ENCODE measurements at regions not wholly inside any gene's neighbourhood (a gene's known extent, or its start where the extent isn't known, plus 50 kb on each side); places are given as distances from the start of the nearest gene placed in this dataset.

GRCh38 chr13:105207572-105208293 lies 1327.7 kb downstream of the EFNB2 start:
- CTCF ChIA-PET (ENCODE audit: partially characterized antibody): interaction anchor here (1.3 kb wide), 1 partner anchor 45 kb away, joined by 3 read pairs; no protein-coding TSS in a partner anchor
- POLR2A ChIA-PET (ENCODE audit: partially characterized antibody): interaction anchor here (0.5 kb wide), 1 partner anchor 723 kb away, joined by 3 read pairs; no protein-coding TSS in a partner anchor
- H3K36me3 ChIP-seq (ENCODE audit: control insufficient read depth in 2 of 4, insufficient read depth in 4 of 4, low read length in 3 of 4): no peaks in the 10 kb centered on the region

More at GRCh38 chr13:105207572-105208293, 1327.7 kb downstream of the EFNB2 start:
- no peak overlapping the region for H3K4me2 ChIP-seq (ENCODE audit: insufficient read depth in 1 of 2, low read depth in 2 of 2, low read length in 2 of 2)
- WGBS, 2 experiments (ENCODE audit: extremely low coverage in 1 of 2, insufficient coverage in 1 of 2, insufficient read length in 1 of 2, insufficient replicate concordance in 2 of 2, low coverage in 1 of 2, low lambda C conversion rate in 2 of 2, missing lambda C conversion rate in 1 of 2): 90% methylated on average over 4 of the region's 4 CpGs; no CpG with 5 or more reads in 1 of the 2 experiments
- H3K9ac ChIP-seq (replicated peaks in 1 of 4; ENCODE audit: extremely low read depth in 1 of 4, low read depth in 3 of 4, low read length in 3 of 4): no peak overlapping the region
- no peak overlapping the region for H2BK20ac ChIP-seq (ENCODE audit: low read length)
- DNase-seq (ENCODE audit: low read depth in 1 of 2, low spot score in 2 of 2): no peak
- FAIRE-seq: no peak
- no peak overlapping the region for H3K23ac ChIP-seq (ENCODE audit: insufficient read length)
- H3K14ac ChIP-seq (ENCODE audit: insufficient read length): no peak overlapping the region
- no peak overlapping the region for H2AFZ ChIP-seq (ENCODE audit: low read length)
- no peak overlapping the region for H2BK5ac ChIP-seq (ENCODE audit: low read depth, low read length)
- no peak overlapping the region for H3K18ac ChIP-seq (ENCODE audit: extremely low read depth, low read length)
- no peak overlapping the region; the same call in 1 of the 2 replicates for H3K27ac ChIP-seq (ENCODE audit: low read depth, low read length)
- H3K4me1 ChIP-seq (replicated peaks in 1 of 4; ENCODE audit: control insufficient read depth in 3 of 4, insufficient read depth in 4 of 4, low read length in 3 of 4): no peaks in the 10 kb centered on the region
- no peaks in the 10 kb centered on the region for H3K79me2 ChIP-seq (ENCODE audit: control insufficient read depth in 1 of 2, insufficient read depth in 2 of 2, low read length in 2 of 2)
- H3K4me3 ChIP-seq (ENCODE audit: extremely low read depth in 1 of 4, insufficient read depth in 2 of 4, low read depth in 3 of 4, low read length in 4 of 4): no peak overlapping the region
- no peaks in the 10 kb centered on the region for H3K9me3 ChIP-seq (ENCODE audit: insufficient read depth in 2 of 2, low read depth in 1 of 2, low read length in 1 of 2)
- H3K56ac ChIP-seq (replicated peaks; ENCODE audit: insufficient read length, low read depth, low read length): no peak overlapping the region
- no peaks in the 10 kb centered on the region for H4K20me1 ChIP-seq (replicated peaks in 1 of 2; ENCODE audit: control insufficient read depth in 1 of 2, insufficient read depth in 2 of 2, low read length in 2 of 2)
- no peak overlapping the region for H4K8ac ChIP-seq (ENCODE audit: extremely low read depth, insufficient read depth, low read length)
- no peak for TF ChIP-seq CEBPB (IDR thresholded peaks at IDR 0.05; ENCODE audit: low read depth, low read length)
- no peak overlapping the region for H2AK5ac ChIP-seq (ENCODE audit: low read depth, low read length)
- H2BK12ac ChIP-seq (ENCODE audit: low read depth, low read length): no peak overlapping the region
- H2BK15ac ChIP-seq (ENCODE audit: low read length): no peak overlapping the region
- no peak overlapping the region for H3K4ac ChIP-seq (replicated peaks; ENCODE audit: insufficient read length, low read depth, low read length)
- no peak overlapping the region for H2BK120ac ChIP-seq (replicated peaks; ENCODE audit: low read depth, low read length)
- H3K79me1 ChIP-seq (ENCODE audit: low read depth, low read length): no peaks in the 10 kb centered on the region
- H4K91ac ChIP-seq (replicated peaks; ENCODE audit: insufficient read length, low read length): no peak overlapping the region
- H3K27me3 ChIP-seq (replicated peaks in 1 of 4; ENCODE audit: control insufficient read depth in 3 of 4, extremely low read depth in 1 of 4, insufficient read depth in 3 of 4, low read length in 3 of 4): no peaks in the 10 kb centered on the region
- no peak overlapping the region for H4K5ac ChIP-seq (ENCODE audit: insufficient read length, low read depth, low read length)
- H3K23me2 ChIP-seq (ENCODE audit: low read depth, low read length): no peaks in the 10 kb centered on the region
